ENCODE measurements at regions not wholly inside any gene's neighbourhood (a gene's known extent, or its start where the extent isn't known, plus 50 kb on each side); places are given as distances from the start of the nearest gene placed in this dataset.

DNA sequence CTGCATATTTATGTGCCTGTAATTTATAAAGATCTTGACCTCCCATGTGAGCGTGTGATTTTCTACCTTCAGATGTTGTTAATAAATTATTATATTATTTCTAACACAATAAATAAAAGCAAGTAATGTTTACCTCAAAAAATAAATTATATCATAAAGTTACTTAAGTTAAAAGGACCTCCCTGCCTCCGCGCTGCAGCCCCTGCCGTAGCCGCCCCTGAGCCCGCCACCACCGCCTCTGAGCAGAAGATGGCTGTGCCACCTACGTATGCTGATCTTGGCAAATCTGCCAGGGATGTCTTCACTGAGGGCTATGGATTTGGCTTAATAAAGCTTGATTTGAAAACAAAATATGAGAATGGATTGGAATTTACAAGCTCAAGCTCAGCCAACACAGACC lies 119.6 kb upstream of the BRWD3 start:
- TF ChIP-seq CTCF (IDR thresholded peaks at IDR 0.05; ENCODE audit: insufficient read depth, low read depth, low read length) (no peak), EZH2 (IDR thresholded peaks at IDR 0.05; ENCODE audit: insufficient read depth, low read length) (no peak)

Data from astrocyte (in vitro differentiated cells and primary cell).